OCI-LY7 (cell line): ENCODE measurements at regions not wholly inside any gene's neighbourhood (a gene's known extent, or its start where the extent isn't known, plus 50 kb on each side); places are given as distances from the start of the nearest gene placed in this dataset.

ENCODE experiments used
- BruUV-seq: library from RNA; stranded (reverse); fragments of 400-500 nt; replicated peaks from 2 replicates; lab custom pipeline; 2021; lab: Mats Ljungman, UMichigan
- CTCF ChIA-PET: fragments of 300-600 bp; sonication (Branson Sonifier 250); formaldehyde crosslinking; loops from one replicate; lab custom pipeline; 2022; ENCODE audit warnings: antibody characterized with exemption; ENCODE audit not compliant: unreplicated experiment; lab: Charles Lee
- POLR2A ChIA-PET: fragments of 300-600 bp; sonication (Branson Sonifier 250); formaldehyde crosslinking; loops from one replicate; lab custom pipeline; 2022; ENCODE audit warnings: antibody characterized with exemption; lab: Charles Lee
- DNase-seq: peaks from one replicate; pipeline ENCODE4 v3.0.0-alpha.2; 2015; ENCODE audit warnings: low spot score
- H2AFZ ChIP-seq: fragments of 200-600 bp; sonication (generic), shearing (Covaris generic); 2 replicates; pipeline ENCODE4 v1.6.1; 2014; ENCODE audit warnings: mild to moderate bottlenecking, antibody characterized with exemption, low read length, moderate library complexity
- H3K27ac ChIP-seq: fragments of 200-600 bp; sonication (generic); 2 replicates; pipeline ENCODE4 v1.5.1; 2014; ENCODE audit warnings: mixed run types, low read depth, mild to moderate bottlenecking, moderate library complexity, low read length, inconsistent platforms; ENCODE audit not compliant: poor library complexity, severe bottlenecking
- H3K36me3 ChIP-seq: fragments of 200-600 bp; sonication (generic); 2 replicates; pipeline ENCODE4 v1.6.1; 2014; ENCODE audit warnings: mild to moderate bottlenecking, antibody characterized with exemption, low read length, moderate library complexity, mixed read lengths; ENCODE audit not compliant: insufficient read depth
- H3K4me1 ChIP-seq: fragments of 200-600 bp; sonication (generic); 2 replicates; pipeline ENCODE4 v1.5.1; 2014; ENCODE audit warnings: mild to moderate bottlenecking, low read length; ENCODE audit not compliant: insufficient read depth, poor library complexity, severe bottlenecking
- H3K4me2 ChIP-seq: fragments of 200-600 bp; sonication (generic); 2 replicates; pipeline ENCODE4 v1.6.1; 2014; ENCODE audit warnings: mild to moderate bottlenecking, low read length
- H3K4me3 ChIP-seq: fragments of 200-600 bp; sonication (generic); 2 replicates; pipeline ENCODE4 v1.5.1; 2014; ENCODE audit warnings: mild to moderate bottlenecking, low read depth, low read length; ENCODE audit not compliant: poor library complexity, severe bottlenecking
- H3K79me2 ChIP-seq: fragments of 200-600 bp; sonication (generic); 2 replicates; pipeline ENCODE4 v1.6.1; 2016; ENCODE audit warnings: low read depth, mild to moderate bottlenecking, low read length, moderate library complexity, mixed read lengths; ENCODE audit not compliant: insufficient read depth
- H3K9me2 ChIP-seq: fragments of 200-600 bp; sonication (generic); 2 replicates; pipeline ENCODE4 v1.6.1; 2016; ENCODE audit warnings: mild to moderate bottlenecking, low read length, mixed read lengths; ENCODE audit not compliant: insufficient read depth
- H3K9me3 ChIP-seq: fragments of 200-600 bp; sonication (generic); 2 replicates; pipeline ENCODE4 v1.6.1; 2014; ENCODE audit warnings: mild to moderate bottlenecking, mixed run types, low read length, mixed read lengths
- H4K20me1 ChIP-seq: fragments of 200-600 bp; sonication (generic); 2 replicates; pipeline ENCODE4 v1.6.1; 2014; ENCODE audit warnings: mild to moderate bottlenecking, antibody characterized with exemption, low read length, moderate library complexity, mixed read lengths; ENCODE audit not compliant: insufficient read depth
- CTCF ChIP-seq: fragments of 200-600 bp; sonication (generic); conservative IDR thresholded peaks from 2 replicates; pipeline ENCODE4 v1.5.1; 2014; ENCODE audit warnings: mild to moderate bottlenecking, antibody characterized with exemption, low read length, moderate library complexity, mixed read lengths
- EZH2phosphoT487 ChIP-seq: fragments of 200-600 bp; sonication (generic); IDR thresholded peaks from 2 replicates; pipeline ENCODE4 v1.6.1; 2018; ENCODE audit warnings: low read depth, borderline replicate concordance, mild to moderate bottlenecking, mixed run types, antibody characterized with exemption, low read length, moderate library complexity, mixed read lengths
- intact Hi-C: fragments of 100-400 bp; cut with micrococcal nuclease; formaldehyde crosslinking; loops from one replicate; pipeline ENCODE4 v1.10.0; 2022; ENCODE audit not compliant: unreplicated experiment

- Histone ChIP-seq H3K4me3 (no peak overlapping the region), H3K79me2 (no peaks in the 10 kb centered on the region), H3K36me3 (no peaks in the 10 kb centered on the region), H3K9me3 (no peaks in the 10 kb centered on the region), H3K4me1 (no peaks in the 10 kb centered on the region), H3K4me2 (no peak overlapping the region), H2AFZ (no peak overlapping the region), H3K27ac (no peak overlapping the region), H4K20me1 (no peaks in the 10 kb centered on the region), H3K9me2 (no peaks in the 10 kb centered on the region)
- TF ChIP-seq CTCF (no peak), EZH2phosphoT487 (no peak)
- intact Hi-C loops: no loop called here
- no peak for DNase-seq
- ChIA-PET CTCF (no interaction called here), POLR2A (no interaction called here)
- no TSS peak for BruUV-seq
These were observed 167.1 kb downstream of the SHOX2 start for GRCh38 chr3:157939166-157939565.

GRCh38 chr3:157938154-157938779, 168.0 kb downstream of the SHOX2 start:
- no peak for TF ChIP-seq EZH2phosphoT487
- no peak for TF ChIP-seq CTCF
- ChIA-PET POLR2A (no interaction called here), CTCF (no interaction called here)
- H3K4me1 ChIP-seq: no peaks in the 10 kb centered on the region
- H3K9me2 ChIP-seq: no peaks in the 10 kb centered on the region
- no peak overlapping the region for H3K4me3 ChIP-seq
- H3K4me2 ChIP-seq: no peak overlapping the region
- no peaks in the 10 kb centered on the region for H4K20me1 ChIP-seq
- no peaks in the 10 kb centered on the region for H3K36me3 ChIP-seq
- no TSS peak for BruUV-seq
- H3K79me2 ChIP-seq: no peaks in the 10 kb centered on the region
- H3K27ac ChIP-seq: no peak overlapping the region
- H3K9me3 ChIP-seq: no peaks in the 10 kb centered on the region
- no peak overlapping the region for H2AFZ ChIP-seq
- intact Hi-C loops: no loop called here
- no peak for DNase-seq

GRCh38 chr3:157931517-157931916, 174.7 kb downstream of the SHOX2 start:
- Histone ChIP-seq H3K9me3 (no peaks in the 10 kb centered on the region), H3K36me3 (no peaks in the 10 kb centered on the region), H3K4me3 (no peak overlapping the region), H3K4me2 (no peak overlapping the region), H3K4me1 (no peaks in the 10 kb centered on the region), H4K20me1 (no peaks in the 10 kb centered on the region), H3K9me2 (no peaks in the 10 kb centered on the region), H2AFZ (no peak overlapping the region), H3K27ac (no peak overlapping the region), H3K79me2 (no peaks in the 10 kb centered on the region)
- no peak for DNase-seq
- ChIA-PET CTCF (no interaction called here), POLR2A (no interaction called here)
- TF ChIP-seq CTCF: no peak
- no peak for TF ChIP-seq EZH2phosphoT487
- intact Hi-C loops: no loop called here
- no TSS peak for BruUV-seq
